Chondrocyte (in vitro differentiated cells): ENCODE measurements at regions not wholly inside any gene's neighbourhood (a gene's known extent, or its start where the extent isn't known, plus 50 kb on each side); places are given as distances from the start of the nearest gene placed in this dataset.

ENCODE experiments used
- DNase-seq: peaks from one replicate; pipeline ENCODE4 v3.0.0; 2021; ENCODE audit warnings: mixed read lengths, low spot score
- H3K27ac Mint-ChIP-seq: one replicate; pipeline ENCODE4 v1.8.0; 2021; ENCODE audit warnings: mild to moderate bottlenecking, moderate library complexity, mixed read lengths; ENCODE audit not compliant: unreplicated experiment
- H3K27me3 Mint-ChIP-seq: 2 replicates; pipeline ENCODE4 v1.8.0; 2021; ENCODE audit warnings: low read depth, mixed read lengths
- H3K36me3 Mint-ChIP-seq: 2 replicates; pipeline ENCODE4 v1.8.0; 2021; ENCODE audit warnings: low read depth, mixed read lengths
- H3K4me1 Mint-ChIP-seq: 2 replicates; pipeline ENCODE4 v1.8.0; 2021; ENCODE audit warnings: low read depth, mild to moderate bottlenecking, mixed read lengths
- H3K4me3 Mint-ChIP-seq: one replicate; pipeline ENCODE4 v1.8.0; 2021; ENCODE audit warnings: mild to moderate bottlenecking, moderate library complexity, mixed read lengths; ENCODE audit not compliant: unreplicated experiment
- H3K9me3 Mint-ChIP-seq: 2 replicates; pipeline ENCODE4 v1.8.0; 2021; ENCODE audit warnings: low read depth, mixed read lengths
- CTCF ChIP-seq: fragments of 200-600 bp; sonication (generic); IDR thresholded peaks from 2 replicates; pipeline ENCODE4 v1.5.0; 2021; ENCODE audit warnings: antibody characterized with exemption, mild to moderate bottlenecking, moderate library complexity

- H3K27ac Mint-ChIP-seq, result no peak overlapping the region
- TF ChIP-seq CTCF, result no peak
- peaks cover 8% of the 10 kb centered on the region for H3K4me1 Mint-ChIP-seq
- H3K36me3 Mint-ChIP-seq, result no peaks in the 10 kb centered on the region
- peaks cover 42% of the 10 kb centered on the region for H3K27me3 Mint-ChIP-seq
- no peaks in the 10 kb centered on the region for H3K9me3 Mint-ChIP-seq
- no peak for DNase-seq
- H3K4me3 Mint-ChIP-seq, result no peak overlapping the region
Measured at GRCh38 chr9:19924080-19924479, 135.2 kb upstream of the SLC24A2 start.

GRCh38 chr9:19922476-19923118, 133.8 kb upstream of the SLC24A2 start:
- no peak overlapping the region for H3K4me3 Mint-ChIP-seq
- H3K27ac Mint-ChIP-seq, result no peak overlapping the region
- H3K27me3 Mint-ChIP-seq, result peaks cover 48% of the 10 kb centered on the region
- DNase-seq, result no peak
- peak; percentile 75 for TF ChIP-seq CTCF
- H3K36me3 Mint-ChIP-seq, result no peaks in the 10 kb centered on the region
- H3K4me1 Mint-ChIP-seq, result peaks cover 8% of the 10 kb centered on the region
- H3K9me3 Mint-ChIP-seq, result no peaks in the 10 kb centered on the region

- Mint-ChIP-seq H3K27ac (no peak overlapping the region), H3K4me3 (no peak overlapping the region), H3K9me3 (no peaks in the 10 kb centered on the region), H3K36me3 (no peaks in the 10 kb centered on the region), H3K27me3 (peaks cover 39% of the 10 kb centered on the region), H3K4me1 (no peaks in the 10 kb centered on the region)
- no peak for DNase-seq
- no peak for TF ChIP-seq CTCF
Measured at GRCh38 chr9:19920401-19920800, 131.6 kb upstream of the SLC24A2 start.

GRCh38 chr9:19918630-19919029, 129.8 kb upstream of the SLC24A2 start:
- TF ChIP-seq CTCF, result no peak
- no peak for DNase-seq
- Mint-ChIP-seq H3K27me3 (peaks cover 27% of the 10 kb centered on the region), H3K4me1 (no peaks in the 10 kb centered on the region), H3K27ac (no peak overlapping the region), H3K36me3 (no peaks in the 10 kb centered on the region), H3K9me3 (no peaks in the 10 kb centered on the region), H3K4me3 (no peak overlapping the region)

- H3K36me3 Mint-ChIP-seq, result no peaks in the 10 kb centered on the region
- H3K4me1 Mint-ChIP-seq, result no peaks in the 10 kb centered on the region
- no peak for TF ChIP-seq CTCF
- H3K27ac Mint-ChIP-seq, result no peak overlapping the region
- no peaks in the 10 kb centered on the region for H3K9me3 Mint-ChIP-seq
- H3K27me3 Mint-ChIP-seq, result peaks cover 15% of the 10 kb centered on the region
- no peak overlapping the region for H3K4me3 Mint-ChIP-seq
- DNase-seq, result no peak
Measured at GRCh38 chr9:19914044-19914443, 125.2 kb upstream of the SLC24A2 start.
